Sigmoid colon (tissue), 6 donors: ENCODE measurements at regions not wholly inside any gene's neighbourhood (a gene's known extent, or its start where the extent isn't known, plus 50 kb on each side); places are given as distances from the start of the nearest gene placed in this dataset.

ENCODE experiments used
- DNase-seq: peaks from one replicate; pipeline ENCODE4 v3.0.0-alpha.2; 2019
- H3K27ac ChIP-seq, 4 donors: fragments of 200-600 bp; sonication (generic); one replicate each; pipeline ENCODE4 v1.5.1; 2016 to 2019; ENCODE audit warnings: mild to moderate bottlenecking in 1 of 4
- H3K27me3 ChIP-seq, 3 donors: fragments of 200-600 bp; sonication (generic); one replicate each; pipeline ENCODE4 v1.5.1; 2019; ENCODE audit warnings: mild to moderate bottlenecking in 1 of 3
- H3K36me3 ChIP-seq, 4 donors: fragments of 200-600 bp; sonication (generic); one replicate each; pipeline ENCODE4 v1.5.1; 2016 to 2019
- H3K4me1 ChIP-seq, 4 donors: fragments of 200-600 bp; sonication (generic); one replicate each; pipeline ENCODE4 v1.5.1; 2017 to 2019
- H3K4me3 ChIP-seq, 4 donors: fragments of 200-600 bp; sonication (generic); one replicate each; pipeline ENCODE4 v1.5.1; 2017 to 2019; ENCODE audit warnings: mild to moderate bottlenecking in 2 of 4, moderate library complexity in 1 of 4
- H3K9me3 ChIP-seq, 4 donors: fragments of 200-600 bp in 3 of 4; sonication (generic) in 3 of 4; one replicate each; pipeline versions ENCODE4 v1.5.1 to v1.6.1; 2013 to 2019
- EP300 ChIP-seq, 4 donors: sonication (generic); formaldehyde crosslinking; IDR thresholded peaks; one replicate each; pipeline ENCODE4 v1.6.1; 2017; ENCODE audit warnings: antibody characterized with exemption in 4 of 4
- POLR2A ChIP-seq, 2 donors: fragments of 450-650 bp; IDR thresholded peaks; one replicate each; pipeline ENCODE4 v1.6.1; 2016; ENCODE audit warnings: antibody characterized with exemption in 2 of 2, mild to moderate bottlenecking in 2 of 2, moderate library complexity in 2 of 2
- POLR2AphosphoS5 ChIP-seq, 4 donors: sonication (generic); formaldehyde crosslinking; IDR thresholded peaks; one replicate each; pipeline ENCODE4 v1.6.1; 2017; ENCODE audit warnings: antibody characterized with exemption in 4 of 4
- WGBS, 2 donors: extraction: QIAGEN DNeasy Blood & Tissue Kit; methylation state at CpG; one replicate each; pipeline ENCODE4 v1.1.7; 2013; 5-methylcytosine and 5-hydroxymethylcytosine counted together
- intact Hi-C: fragments of 100-400 bp; cut with DNase I; formaldehyde crosslinking; loops from one replicate; pipeline ENCODE4 v1.15.1; 2023
- TF ChIP-seq, protein P1 (sequence below), 4 experiments: fragments of 450-650 bp in 3 of 4; fragments of 200-600 bp in 1 of 4; IDR thresholded peaks; one replicate each; pipeline ENCODE4 v1.5.1; 2016 to 2019; ENCODE audit warnings: antibody characterized with exemption in 4 of 4, mild to moderate bottlenecking in 3 of 4, moderate library complexity in 2 of 4
- donor health status: healthy with polysubstance abuse.
- donor health status: healthy.

DNA sequence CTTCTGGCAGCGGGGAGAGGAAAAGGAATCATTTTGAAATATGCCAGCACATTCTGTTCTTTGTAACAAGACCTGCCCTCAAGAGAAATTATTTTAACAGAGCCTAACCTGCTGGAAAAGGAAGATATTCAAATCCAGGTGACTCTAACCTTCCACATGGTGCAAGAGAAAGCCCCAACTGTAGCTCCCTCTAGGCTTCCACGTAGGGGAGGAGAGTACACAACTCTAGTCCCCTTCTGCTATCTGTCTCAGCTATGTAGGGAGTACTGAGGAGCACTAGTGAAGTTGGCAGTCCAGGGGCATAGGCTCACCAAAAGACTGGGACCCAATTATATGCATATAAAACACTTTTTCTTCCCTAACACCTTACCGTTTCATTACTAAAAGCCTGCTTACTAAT lies 82.2 kb upstream of the SIX3 start:
- H3K27ac ChIP-seq, result no peak overlapping the region
- H3K4me1 ChIP-seq, result no peaks in the 10 kb centered on the region
- no peaks in the 10 kb centered on the region for H3K27me3 ChIP-seq
- WGBS, 2 donors, result 64 to 69% methylated on average over 3 of the region's 3 CpGs
- H3K9me3 ChIP-seq, result peaks cover 0 to 2% (median 0%) of the 10 kb centered on the region in 4 donors
- no peak for DNase-seq
- no peak overlapping the region for H3K4me3 ChIP-seq
- intact Hi-C loops, result loop anchor here (10.0 kb wide), 1 partner anchor 245 kb away; no protein-coding TSS in a partner anchor
- no peak for TF ChIP-seq POLR2AphosphoS5 (IDR thresholded peaks at IDR 0.05)
- TF ChIP-seq, protein P1, sequence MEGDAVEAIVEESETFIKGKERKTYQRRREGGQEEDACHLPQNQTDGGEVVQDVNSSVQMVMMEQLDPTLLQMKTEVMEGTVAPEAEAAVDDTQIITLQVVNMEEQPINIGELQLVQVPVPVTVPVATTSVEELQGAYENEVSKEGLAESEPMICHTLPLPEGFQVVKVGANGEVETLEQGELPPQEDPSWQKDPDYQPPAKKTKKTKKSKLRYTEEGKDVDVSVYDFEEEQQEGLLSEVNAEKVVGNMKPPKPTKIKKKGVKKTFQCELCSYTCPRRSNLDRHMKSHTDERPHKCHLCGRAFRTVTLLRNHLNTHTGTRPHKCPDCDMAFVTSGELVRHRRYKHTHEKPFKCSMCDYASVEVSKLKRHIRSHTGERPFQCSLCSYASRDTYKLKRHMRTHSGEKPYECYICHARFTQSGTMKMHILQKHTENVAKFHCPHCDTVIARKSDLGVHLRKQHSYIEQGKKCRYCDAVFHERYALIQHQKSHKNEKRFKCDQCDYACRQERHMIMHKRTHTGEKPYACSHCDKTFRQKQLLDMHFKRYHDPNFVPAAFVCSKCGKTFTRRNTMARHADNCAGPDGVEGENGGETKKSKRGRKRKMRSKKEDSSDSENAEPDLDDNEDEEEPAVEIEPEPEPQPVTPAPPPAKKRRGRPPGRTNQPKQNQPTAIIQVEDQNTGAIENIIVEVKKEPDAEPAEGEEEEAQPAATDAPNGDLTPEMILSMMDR (IDR thresholded peaks at IDR 0.05), result no peak
- no peak for TF ChIP-seq EP300 (IDR thresholded peaks at IDR 0.05)
- no peak for TF ChIP-seq POLR2A (IDR thresholded peaks at IDR 0.05)
- H3K36me3 ChIP-seq, result no peaks in the 10 kb centered on the region

DNA sequence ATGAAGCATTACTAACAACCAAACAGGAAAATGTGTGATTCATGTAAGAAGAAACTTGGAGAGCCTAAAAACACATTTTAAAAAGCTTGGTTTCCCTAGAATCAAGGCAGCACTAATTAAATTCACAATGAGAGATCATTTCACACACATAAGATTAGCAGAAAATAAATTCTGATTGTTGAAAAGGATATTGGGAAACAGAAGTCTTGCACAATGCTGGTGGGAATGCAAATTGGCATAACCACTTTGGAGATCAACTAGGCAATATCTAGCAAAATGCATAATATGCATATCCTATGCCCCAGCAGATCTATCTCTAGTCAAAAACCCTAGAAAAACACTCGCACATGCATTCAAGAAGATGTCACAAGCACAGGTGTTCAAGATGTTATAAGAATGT lies 75.3 kb upstream of the SIX3 start:
- Histone ChIP-seq H3K36me3 (no peaks in the 10 kb centered on the region), H3K4me3 (no peak overlapping the region), H3K27ac (no peak overlapping the region), H3K9me3 (no peaks in the 10 kb centered on the region), H3K27me3 (no peaks in the 10 kb centered on the region), H3K4me1 (no peaks in the 10 kb centered on the region)
- no peak for TF ChIP-seq POLR2AphosphoS5 (IDR thresholded peaks at IDR 0.05)
- WGBS, 2 donors, result 80 to 95% methylated on average over 1 of the region's 1 CpG
- intact Hi-C loops, result no loop called here
- no peak for DNase-seq

DNA sequence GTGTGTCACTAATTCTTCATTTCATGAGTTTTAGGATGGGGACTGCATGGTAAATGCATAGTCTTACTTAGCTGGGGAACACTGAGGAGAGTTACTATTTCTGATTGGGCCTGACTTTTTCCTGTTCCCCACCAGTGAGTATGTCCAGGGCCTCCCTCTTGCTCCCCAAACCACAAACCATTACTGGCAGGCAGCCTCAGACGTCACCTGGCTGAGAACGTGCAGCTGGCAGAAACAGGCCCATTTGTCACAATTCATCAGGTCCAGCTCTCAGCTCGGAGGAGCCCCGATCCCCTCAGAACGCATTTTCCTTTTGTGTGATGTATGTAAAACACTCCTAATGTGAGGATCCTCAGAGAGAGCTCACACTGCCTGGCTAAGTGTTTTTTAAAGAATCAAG lies 71.7 kb upstream of the SIX3 start:
- H3K36me3 ChIP-seq, result no peaks in the 10 kb centered on the region
- TF ChIP-seq POLR2A (IDR thresholded peaks at IDR 0.05), result no peak
- TF ChIP-seq, protein P1 (IDR thresholded peaks at IDR 0.05), result no peak
- no peak for TF ChIP-seq EP300 (IDR thresholded peaks at IDR 0.05)
- no peak for TF ChIP-seq POLR2AphosphoS5 (IDR thresholded peaks at IDR 0.05)
- no peak overlapping the region for H3K4me3 ChIP-seq
- intact Hi-C loops, result no loop called here
- no peak overlapping the region for H3K27ac ChIP-seq
- 62 to 75% methylated on average over 5 of the region's 5 CpGs for WGBS, 2 donors
- DNase-seq, result no peak
- no peaks in the 10 kb centered on the region for H3K27me3 ChIP-seq
- no peaks in the 10 kb centered on the region for H3K9me3 ChIP-seq
- no peaks in the 10 kb centered on the region for H3K4me1 ChIP-seq

DNA sequence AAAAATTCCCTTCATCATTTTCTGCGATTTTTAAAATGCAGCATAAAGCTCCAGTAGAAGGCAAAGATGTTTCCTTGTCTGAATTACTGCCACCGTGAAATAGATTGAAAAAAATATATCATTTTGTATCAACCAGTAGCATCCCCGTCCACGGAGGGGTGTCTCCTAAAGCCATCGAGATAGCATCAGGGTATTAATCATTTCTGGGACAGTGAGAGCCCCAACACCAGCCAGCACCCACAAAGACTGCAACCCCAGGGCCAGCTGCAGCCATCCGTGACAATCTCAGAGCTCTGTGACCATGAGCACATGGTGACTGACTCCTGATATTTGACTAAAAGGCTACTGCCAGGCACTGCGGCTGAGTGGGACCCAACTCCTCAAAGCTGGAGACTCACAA lies 64.1 kb upstream of the SIX3 start:
- Histone ChIP-seq H3K36me3 (no peaks in the 10 kb centered on the region), H3K4me3 (no peak overlapping the region), H3K27me3 (peaks cover 0 to 17% (median 0%) of the 10 kb centered on the region in 3 donors), H3K9me3 (no peaks in the 10 kb centered on the region), H3K4me1 (no peaks in the 10 kb centered on the region), H3K27ac (no peak overlapping the region)
- no peak for TF ChIP-seq EP300 (IDR thresholded peaks at IDR 0.05)
- no peak for TF ChIP-seq POLR2AphosphoS5 (IDR thresholded peaks at IDR 0.05)
- TF ChIP-seq, protein P1 (IDR thresholded peaks at IDR 0.05), result no peak
- no peak for TF ChIP-seq POLR2A (IDR thresholded peaks at IDR 0.05)
- intact Hi-C loops, result no loop called here
- 82 to 86% methylated on average over 7 of the region's 7 CpGs for WGBS, 2 donors
- no peak for DNase-seq

DNA sequence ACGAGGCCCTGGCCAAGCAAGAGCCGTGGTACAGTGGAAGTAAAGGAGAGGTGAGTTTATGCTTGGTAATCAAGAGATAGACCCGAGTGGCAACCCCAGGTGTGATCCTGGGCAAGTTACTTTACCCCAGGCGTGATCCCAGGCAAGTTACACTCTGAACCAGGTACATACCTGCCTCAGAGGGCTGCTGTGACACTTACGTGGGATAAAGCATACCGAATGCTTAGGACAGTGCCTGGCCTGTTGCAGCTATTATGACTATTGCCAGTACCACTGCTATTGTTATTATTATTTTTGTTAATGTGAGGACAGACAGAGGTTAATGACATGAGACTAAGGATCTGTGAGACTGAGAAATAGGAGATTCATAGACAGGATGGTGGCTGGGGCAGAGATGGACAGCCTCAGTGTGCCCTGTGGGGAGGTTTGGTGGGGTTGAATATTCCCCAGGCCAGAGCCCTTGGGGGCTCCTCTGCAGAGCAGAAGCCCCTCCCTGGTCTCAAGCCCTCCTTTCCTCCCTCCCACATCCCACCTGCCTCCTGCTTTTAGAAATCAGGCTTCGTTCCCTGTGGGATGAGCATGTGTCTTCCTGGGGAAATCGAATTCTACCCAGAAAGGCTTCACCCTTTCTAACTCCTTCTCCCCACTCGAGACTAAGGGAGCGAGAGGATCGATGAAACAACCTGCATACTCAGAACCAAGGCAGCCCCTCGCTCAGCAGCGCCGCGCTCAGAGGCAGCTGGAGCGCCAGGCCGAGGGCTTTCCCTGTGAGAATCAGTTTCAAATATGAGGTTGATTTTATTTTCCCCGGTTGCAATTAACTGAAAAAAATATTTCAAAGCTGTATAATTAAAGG lies 62.0 kb upstream of the SIX3 start:
- no peak for DNase-seq
- Histone ChIP-seq H3K27me3 (peaks cover 0 to 22% (median 0%) of the 10 kb centered on the region in 3 donors), H3K4me3 (no peak overlapping the region), H3K36me3 (no peaks in the 10 kb centered on the region), H3K27ac (no peak overlapping the region), H3K9me3 (no peaks in the 10 kb centered on the region), H3K4me1 (no peaks in the 10 kb centered on the region)
- TF ChIP-seq POLR2A (IDR thresholded peaks at IDR 0.05) (no peak), EP300 (IDR thresholded peaks at IDR 0.05) (no peak), POLR2AphosphoS5 (IDR thresholded peaks at IDR 0.05) (no peak)
- TF ChIP-seq, protein P1 (IDR thresholded peaks at IDR 0.05), result no peak
- WGBS, 2 donors, result 75 to 78% methylated on average over 18 of the region's 18 CpGs
- intact Hi-C loops, result no loop called here
